Endothelial cell of umbilical vein (primary cell): ENCODE measurements at regions not wholly inside any gene's neighbourhood (a gene's known extent, or its start where the extent isn't known, plus 50 kb on each side); places are given as distances from the start of the nearest gene placed in this dataset.

ENCODE experiments used
- BruUV-seq: library from RNA; stranded (reverse); fragments of 400-500 nt; replicated peaks from 2 replicates; lab custom pipeline; 2021; lab: Mats Ljungman, UMichigan
- CTCF ChIA-PET: fragments of 300-600, 350-600 bp; sonication (Branson Sonifier 250); formaldehyde crosslinking; loops from one replicate; lab custom pipeline; 2021; ENCODE audit warnings: antibody characterized with exemption, inconsistent platforms; lab: Charles Lee
- POLR2A ChIA-PET: fragments of 300-600, 350-600 bp; sonication (Branson Sonifier 250); formaldehyde crosslinking; loops from one replicate; lab custom pipeline; 2021; ENCODE audit warnings: antibody characterized with exemption, inconsistent platforms; lab: Charles Lee
- DNase-seq: peaks from one replicate; pipeline ENCODE4 v3.0.0-alpha.2; 2011; ENCODE audit warnings: low read depth, low spot score
- FAIRE-seq: peaks from 2 replicates; lab custom pipeline; 2011; peaks lifted over from hg19 to GRCh38; lab: Jason Lieb, UNC
- H2AFZ ChIP-seq: 2 replicates; pipeline ENCODE4 v1.6.0; 2012; ENCODE audit warnings: low read depth, low read length, control low read depth, inconsistent platforms
- H3K27ac ChIP-seq: 2 replicates; pipeline ENCODE4 v1.5.1; 2011; ENCODE audit warnings: low read depth, mild to moderate bottlenecking, control low read depth, low read length, moderate library complexity; ENCODE audit not compliant: insufficient read depth
- H3K27me3 ChIP-seq, 2 experiments: 2 replicates each; pipeline versions ENCODE4 v1.6.0 to v1.6.1; 2011; ENCODE audit warnings: low read length in 2 of 2, mixed read lengths in 1 of 2; ENCODE audit not compliant: control insufficient read depth in 2 of 2, insufficient read depth in 2 of 2
- H3K36me3 ChIP-seq, 2 experiments: 2 replicates in 1 of 2; 3 replicates in 1 of 2; pipeline ENCODE4 v1.5.1; 2011; ENCODE audit warnings: low read length in 2 of 2, mild to moderate bottlenecking in 1 of 2, moderate library complexity in 1 of 2; ENCODE audit not compliant: control insufficient read depth in 2 of 2, insufficient read depth in 2 of 2; ENCODE audit errors: extremely low read depth in 1 of 2
- H3K4me1 ChIP-seq: 3 replicates; pipeline ENCODE4 v1.5.1; 2011; ENCODE audit warnings: mild to moderate bottlenecking, low read length; ENCODE audit not compliant: control insufficient read depth, insufficient read depth; ENCODE audit errors: extremely low read depth
- H3K4me2 ChIP-seq: 2 replicates; pipeline ENCODE4 v1.6.1; 2011; ENCODE audit warnings: low read length, control low read depth, mixed read lengths; ENCODE audit not compliant: insufficient read depth
- H3K4me3 ChIP-seq, 3 experiments: fragments of 200-600 bp in 1 of 3; sonication (generic), shearing (Covaris generic) in 1 of 3; replicated peaks in 1 of 3; 2 replicates each; pipeline ENCODE4 v1.5.1; 2011 to 2016; ENCODE audit warnings: control low read depth in 3 of 3, low read length in 3 of 3, mild to moderate bottlenecking in 2 of 3, inconsistent platforms in 1 of 3, low read depth in 1 of 3, moderate library complexity in 1 of 3; ENCODE audit not compliant: insufficient read depth in 1 of 3
- H3K79me2 ChIP-seq: 2 replicates; pipeline ENCODE4 v1.6.0; 2012; ENCODE audit warnings: low read length, inconsistent platforms; ENCODE audit not compliant: control insufficient read depth, insufficient read depth
- H3K9ac ChIP-seq: replicated peaks from 2 replicates; pipeline ENCODE3; 2011; ENCODE audit warnings: low read length, control low read depth; ENCODE audit not compliant: insufficient read depth; ENCODE audit errors: extremely low read depth
- H3K9me1 ChIP-seq: replicated peaks from 3 replicates; pipeline ENCODE4 v1.6.0; 2011; ENCODE audit warnings: mild to moderate bottlenecking, low read length; ENCODE audit not compliant: control insufficient read depth, insufficient read depth; ENCODE audit errors: extremely low read depth
- H3K9me3 ChIP-seq: replicated peaks from 2 replicates; pipeline ENCODE4 v1.5.1; 2012; ENCODE audit warnings: low read length, inconsistent platforms; ENCODE audit not compliant: control insufficient read depth, insufficient read depth
- H4K20me1 ChIP-seq: replicated peaks from 2 replicates; pipeline ENCODE3; 2011; ENCODE audit warnings: mild to moderate bottlenecking, low read length; ENCODE audit not compliant: control insufficient read depth, insufficient read depth; ENCODE audit errors: extremely low read depth
- EZH2 ChIP-seq: IDR thresholded peaks from 2 replicates; pipeline ENCODE4 v1.6.1; 2012; ENCODE audit warnings: borderline replicate concordance, low read depth, mild to moderate bottlenecking, moderate library complexity, low read length, inconsistent platforms; ENCODE audit not compliant: severe bottlenecking
- FOS ChIP-seq: IDR thresholded peaks from 2 replicates; pipeline ENCODE4 v1.6.1; 2011; ENCODE audit warnings: mild to moderate bottlenecking, low read length, moderate library complexity, borderline replicate concordance; ENCODE audit not compliant: insufficient read depth
- GATA2 ChIP-seq: IDR thresholded peaks from 2 replicates; pipeline ENCODE4 v1.7.0; 2011; ENCODE audit warnings: low read depth, mild to moderate bottlenecking, moderate library complexity, mixed read lengths, low read length; ENCODE audit not compliant: insufficient read length, insufficient read depth
- JUN ChIP-seq: IDR thresholded peaks from 2 replicates; pipeline ENCODE4 v1.6.1; 2011; ENCODE audit warnings: borderline replicate concordance, low read depth; ENCODE audit not compliant: insufficient read length, insufficient read depth
- MYC ChIP-seq: IDR thresholded peaks from one replicate; pipeline ENCODE4 v1.6.1; 2011; ENCODE audit warnings: mild to moderate bottlenecking, low read depth, low read length
- POLR2A ChIP-seq: IDR thresholded peaks from 2 replicates; pipeline ENCODE4 v1.6.1; 2012; ENCODE audit warnings: low read depth, mild to moderate bottlenecking, control low read depth, low read length
- dilution Hi-C: fragments of 300-500 bp; cut with MboI; formaldehyde crosslinking; loops from one replicate; pipeline ENCODE4 v1.15.0; 2019; ENCODE audit warnings: low sequenced_read_pairs; ENCODE audit not compliant: extremely low pct_ligation_motif_present
- intact Hi-C: fragments of 100-400 bp; cut with micrococcal nuclease; formaldehyde crosslinking; loops from one replicate; pipeline ENCODE4 v1.10.0; 2022
- TF ChIP-seq, protein P1 (sequence below): IDR thresholded peaks from 2 replicates; pipeline ENCODE4 v1.6.1; 2011; ENCODE audit not compliant: insufficient read depth, insufficient read length
- TF ChIP-seq, protein P2 (sequence below), 2 donors: IDR thresholded peaks; 1 replicate in 1 of 2; 2 replicates in 1 of 2; pipeline ENCODE4 v1.5.1; 2011; ENCODE audit warnings: low read length in 2 of 2, mild to moderate bottlenecking in 2 of 2, moderate library complexity in 2 of 2, control low read depth in 1 of 2, inconsistent platforms in 1 of 2, low read depth in 1 of 2; ENCODE audit not compliant: insufficient read depth in 1 of 2; ENCODE audit errors: extremely low read depth in 1 of 2

- FAIRE-seq = no peak
- no peak overlapping the region for H3K4me3 ChIP-seq
- ChIA-PET POLR2A (no interaction called here), CTCF (interaction anchor here (1.3 to 2.2 kb wide), 2 partner anchors 8 to 11 kb away, joined by 5 read pairs; no protein-coding TSS in a partner anchor)
- H3K27me3 ChIP-seq = peaks cover 24 to 35% of the 10 kb centered on the region in 2 experiments
- H3K27ac ChIP-seq = no peak overlapping the region
- no peak overlapping the region for H3K4me2 ChIP-seq
- no peak overlapping the region for H2AFZ ChIP-seq
- dilution Hi-C loops = no loop called here
- BruUV-seq = no TSS peak
- DNase-seq = no peak
- no peaks in the 10 kb centered on the region for H3K79me2 ChIP-seq
- intact Hi-C loops = no loop called here
- TF ChIP-seq MYC = no peak
- TF ChIP-seq GATA2 = no peak
- TF ChIP-seq POLR2A = no peak
- TF ChIP-seq, protein P1, sequence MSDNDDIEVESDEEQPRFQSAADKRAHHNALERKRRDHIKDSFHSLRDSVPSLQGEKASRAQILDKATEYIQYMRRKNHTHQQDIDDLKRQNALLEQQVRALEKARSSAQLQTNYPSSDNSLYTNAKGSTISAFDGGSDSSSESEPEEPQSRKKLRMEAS = no peak
- TF ChIP-seq, protein P2, sequence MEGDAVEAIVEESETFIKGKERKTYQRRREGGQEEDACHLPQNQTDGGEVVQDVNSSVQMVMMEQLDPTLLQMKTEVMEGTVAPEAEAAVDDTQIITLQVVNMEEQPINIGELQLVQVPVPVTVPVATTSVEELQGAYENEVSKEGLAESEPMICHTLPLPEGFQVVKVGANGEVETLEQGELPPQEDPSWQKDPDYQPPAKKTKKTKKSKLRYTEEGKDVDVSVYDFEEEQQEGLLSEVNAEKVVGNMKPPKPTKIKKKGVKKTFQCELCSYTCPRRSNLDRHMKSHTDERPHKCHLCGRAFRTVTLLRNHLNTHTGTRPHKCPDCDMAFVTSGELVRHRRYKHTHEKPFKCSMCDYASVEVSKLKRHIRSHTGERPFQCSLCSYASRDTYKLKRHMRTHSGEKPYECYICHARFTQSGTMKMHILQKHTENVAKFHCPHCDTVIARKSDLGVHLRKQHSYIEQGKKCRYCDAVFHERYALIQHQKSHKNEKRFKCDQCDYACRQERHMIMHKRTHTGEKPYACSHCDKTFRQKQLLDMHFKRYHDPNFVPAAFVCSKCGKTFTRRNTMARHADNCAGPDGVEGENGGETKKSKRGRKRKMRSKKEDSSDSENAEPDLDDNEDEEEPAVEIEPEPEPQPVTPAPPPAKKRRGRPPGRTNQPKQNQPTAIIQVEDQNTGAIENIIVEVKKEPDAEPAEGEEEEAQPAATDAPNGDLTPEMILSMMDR (IDR thresholded peaks at IDR 0.05; ENCODE audit: extremely low read depth in 1 of 2, insufficient read depth in 1 of 2, low read depth in 1 of 2, low read length in 2 of 2) = no peak
- TF ChIP-seq FOS = no peak
- TF ChIP-seq EZH2 = no peak
- no peak for TF ChIP-seq JUN
- no peaks in the 10 kb centered on the region for H3K4me1 ChIP-seq
- H3K9ac ChIP-seq = no peak overlapping the region
- H3K9me1 ChIP-seq = no peaks in the 10 kb centered on the region
- no peaks in the 10 kb centered on the region for H3K9me3 ChIP-seq
- no peaks in the 10 kb centered on the region for H4K20me1 ChIP-seq
- H3K36me3 ChIP-seq = no peaks in the 10 kb centered on the region
Measured at GRCh38 chr5:69032009-69032408, 61.8 kb upstream of the SLC30A5 start.
